ENCODE measurements at regions not wholly inside any gene's neighbourhood (a gene's known extent, or its start where the extent isn't known, plus 50 kb on each side); places are given as distances from the start of the nearest gene placed in this dataset.

DNA sequence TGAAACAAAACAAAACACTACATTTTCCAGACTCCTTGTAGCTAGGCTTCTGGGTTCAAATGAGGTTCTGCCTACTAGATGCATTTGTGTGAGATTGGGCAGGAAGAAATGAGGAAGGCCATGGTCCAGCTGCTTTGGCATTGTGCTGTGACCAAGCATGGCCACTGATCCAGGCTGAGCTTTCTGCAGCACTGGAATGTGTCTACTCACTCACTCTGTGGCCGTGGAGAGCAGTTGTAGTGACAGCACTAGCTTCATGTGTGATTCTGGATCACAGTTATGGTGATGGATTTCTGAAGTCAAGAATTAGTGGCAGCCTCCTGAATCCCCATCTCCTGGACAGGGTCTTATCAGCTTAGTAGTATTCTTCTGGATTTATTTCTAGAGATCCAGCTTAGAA is 358.9 kb downstream of the GPAT3 start:
- no peak overlapping the region for H3K27ac ChIP-seq
- TF ChIP-seq, protein P1, sequence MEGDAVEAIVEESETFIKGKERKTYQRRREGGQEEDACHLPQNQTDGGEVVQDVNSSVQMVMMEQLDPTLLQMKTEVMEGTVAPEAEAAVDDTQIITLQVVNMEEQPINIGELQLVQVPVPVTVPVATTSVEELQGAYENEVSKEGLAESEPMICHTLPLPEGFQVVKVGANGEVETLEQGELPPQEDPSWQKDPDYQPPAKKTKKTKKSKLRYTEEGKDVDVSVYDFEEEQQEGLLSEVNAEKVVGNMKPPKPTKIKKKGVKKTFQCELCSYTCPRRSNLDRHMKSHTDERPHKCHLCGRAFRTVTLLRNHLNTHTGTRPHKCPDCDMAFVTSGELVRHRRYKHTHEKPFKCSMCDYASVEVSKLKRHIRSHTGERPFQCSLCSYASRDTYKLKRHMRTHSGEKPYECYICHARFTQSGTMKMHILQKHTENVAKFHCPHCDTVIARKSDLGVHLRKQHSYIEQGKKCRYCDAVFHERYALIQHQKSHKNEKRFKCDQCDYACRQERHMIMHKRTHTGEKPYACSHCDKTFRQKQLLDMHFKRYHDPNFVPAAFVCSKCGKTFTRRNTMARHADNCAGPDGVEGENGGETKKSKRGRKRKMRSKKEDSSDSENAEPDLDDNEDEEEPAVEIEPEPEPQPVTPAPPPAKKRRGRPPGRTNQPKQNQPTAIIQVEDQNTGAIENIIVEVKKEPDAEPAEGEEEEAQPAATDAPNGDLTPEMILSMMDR (IDR thresholded peaks at IDR 0.05) = no peak
- no peak for TF ChIP-seq POLR2A (IDR thresholded peaks at IDR 0.05)
- no peaks in the 10 kb centered on the region for H3K36me3 ChIP-seq (replicated peaks in 1 of 2)
- no peaks in the 10 kb centered on the region for H3K27me3 ChIP-seq
- H3K9me3 ChIP-seq (replicated peaks in 1 of 3) = peaks cover 0 to 1% (median 0%) of the 10 kb centered on the region in 3 donors
- no peak overlapping the region for H3K4me3 ChIP-seq
- H3K4me1 ChIP-seq (replicated peaks in 1 of 2) = no peaks in the 10 kb centered on the region
- no peak for DNase-seq
- intact Hi-C loops (cut with DNase I) = no loop called here
- 11 to 41% (median 36%) methylated on average over 1 of the region's 1 CpG for WGBS, 4 donors

DNA sequence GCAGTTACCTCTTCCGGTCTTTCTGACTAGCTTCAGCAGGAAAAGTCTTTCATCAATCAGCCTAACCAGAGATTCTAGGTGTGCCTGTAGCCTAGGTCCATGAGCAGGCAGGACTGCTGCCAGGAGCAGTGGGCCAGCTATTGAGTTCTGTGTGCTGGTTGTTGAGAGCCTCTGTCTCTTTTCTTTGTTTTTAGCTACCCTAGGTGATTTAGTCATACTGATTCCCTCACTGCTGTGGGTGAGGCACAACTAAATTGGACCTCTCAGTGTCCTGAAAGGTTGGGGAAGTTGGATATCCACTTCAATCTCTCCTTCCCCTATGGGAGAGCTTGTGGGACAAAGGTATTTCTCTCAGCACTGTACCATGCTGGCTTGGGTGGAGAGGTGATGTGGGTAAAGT is 354.9 kb downstream of the GPAT3 start:
- 82 to 100% (median 84%) methylated on average over 1 of the region's 1 CpG for WGBS, 4 donors
- H3K9me3 ChIP-seq (replicated peaks in 1 of 3) = peaks cover 0 to 6% (median 0%) of the 10 kb centered on the region in 3 donors
- TF ChIP-seq, protein P1 (IDR thresholded peaks at IDR 0.05) = no peak
- no peak for TF ChIP-seq POLR2A (IDR thresholded peaks at IDR 0.05)
- intact Hi-C loops (cut with DNase I) = no loop called here
- no peak overlapping the region for H3K27ac ChIP-seq
- H3K36me3 ChIP-seq (replicated peaks in 1 of 2) = no peaks in the 10 kb centered on the region
- no peak overlapping the region for H3K4me3 ChIP-seq
- no peaks in the 10 kb centered on the region for H3K4me1 ChIP-seq (replicated peaks in 1 of 2)
- no peaks in the 10 kb centered on the region for H3K27me3 ChIP-seq
- no peak for DNase-seq

GRCh38 chr4:83890231-83890630 is 354.3 kb downstream of the GPAT3 start:
- WGBS, 4 donors = 85 to 89% (median 88%) methylated on average over 2 of the region's 2 CpGs
- no peaks in the 10 kb centered on the region for H3K36me3 ChIP-seq (replicated peaks in 1 of 2)
- H3K4me1 ChIP-seq (replicated peaks in 1 of 2) = no peaks in the 10 kb centered on the region
- no peak overlapping the region for H3K27ac ChIP-seq
- intact Hi-C loops (cut with DNase I) = no loop called here
- no peak overlapping the region for H3K4me3 ChIP-seq
- no peaks in the 10 kb centered on the region for H3K27me3 ChIP-seq
- TF ChIP-seq POLR2A (IDR thresholded peaks at IDR 0.05) = no peak
- TF ChIP-seq, protein P1 (IDR thresholded peaks at IDR 0.05) = no peak
- DNase-seq = no peak
- peaks cover 0 to 6% (median 0%) of the 10 kb centered on the region in 3 donors for H3K9me3 ChIP-seq (replicated peaks in 1 of 3)

DNA sequence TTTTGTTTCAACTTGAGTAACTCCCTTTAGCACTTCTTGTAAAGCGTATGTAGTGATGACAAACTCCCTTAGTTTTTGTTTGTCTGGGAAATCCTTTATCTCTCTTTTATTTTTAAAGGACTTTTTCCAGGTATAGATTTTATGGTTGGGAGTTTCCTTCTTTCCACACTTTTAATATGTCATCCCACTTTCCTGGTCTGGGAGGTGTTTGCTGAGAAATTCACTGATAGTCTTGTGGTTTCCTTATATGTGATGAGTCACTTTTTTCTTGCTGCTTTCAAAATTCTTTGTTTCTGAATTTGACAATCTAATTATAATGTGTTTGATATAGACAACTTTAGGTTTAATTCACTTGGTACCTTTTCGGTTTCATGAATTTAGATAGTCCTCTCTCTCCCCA is 353.9 kb downstream of the GPAT3 start:
- H3K9me3 ChIP-seq (replicated peaks in 1 of 3) = peaks cover 0 to 6% (median 0%) of the 10 kb centered on the region in 3 donors
- DNase-seq = no peak
- intact Hi-C loops (cut with DNase I) = no loop called here
- H3K27ac ChIP-seq = no peak overlapping the region
- TF ChIP-seq, protein P1 (IDR thresholded peaks at IDR 0.05) = no peak
- TF ChIP-seq POLR2A (IDR thresholded peaks at IDR 0.05) = no peak
- no peaks in the 10 kb centered on the region for H3K4me1 ChIP-seq (replicated peaks in 1 of 2)
- 76 to 89% (median 82%) methylated on average over 2 of the region's 2 CpGs for WGBS, 4 donors
- H3K4me3 ChIP-seq = no peak overlapping the region
- H3K36me3 ChIP-seq (replicated peaks in 1 of 2) = no peaks in the 10 kb centered on the region
- no peaks in the 10 kb centered on the region for H3K27me3 ChIP-seq
